NB4 (cell line): ENCODE measurements at regions not wholly inside any gene's neighbourhood (a gene's known extent, or its start where the extent isn't known, plus 50 kb on each side); places are given as distances from the start of the nearest gene placed in this dataset.

Experiments used
- CTCF ChIP-seq: IDR thresholded peaks from one replicate; pipeline ENCODE4 v1.5.1; 2012; ENCODE audit warnings: low read depth, low read length
- MAX ChIP-seq: IDR thresholded peaks from 2 replicates; pipeline ENCODE4 v1.6.1; 2011; ENCODE audit warnings: low read depth, low read length
- POLR2A ChIP-seq: IDR thresholded peaks from 2 replicates; pipeline ENCODE4 v1.6.1; 2011; ENCODE audit warnings: mild to moderate bottlenecking; ENCODE audit not compliant: insufficient read length; ENCODE audit errors: extremely low read depth

DNA sequence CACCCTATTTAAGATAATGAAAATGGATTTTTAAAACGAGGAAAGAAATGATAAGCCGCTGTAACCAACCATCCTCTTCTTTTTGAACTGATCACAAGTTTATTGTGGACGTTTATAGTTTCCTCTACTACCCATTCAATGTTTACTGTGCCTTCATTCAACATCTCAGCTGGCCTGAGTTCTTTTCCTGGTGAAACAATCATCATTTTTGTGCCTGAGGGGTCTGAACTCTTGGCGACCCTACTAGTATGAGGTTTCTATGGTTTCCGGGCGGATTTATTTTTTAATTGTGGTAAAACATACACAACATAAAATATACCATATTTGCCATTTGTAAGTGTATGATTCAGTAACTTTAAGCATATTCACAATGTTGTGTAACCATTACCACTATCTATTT is 100.7 kb downstream of the SPRY1 start:
- TF ChIP-seq CTCF: no peak
- no peak for TF ChIP-seq MAX
- no peak for TF ChIP-seq POLR2A
